Left ventricle myocardium inferior (tissue), 1 donor: ENCODE measurements at regions not wholly inside any gene's neighbourhood (a gene's known extent, or its start where the extent isn't known, plus 50 kb on each side); places are given as distances from the start of the nearest gene placed in this dataset.

Source experiments
- DNase-seq: peaks from one replicate; pipeline ENCODE4 v3.0.0-alpha.2; 2020
- H3K27ac ChIP-seq: fragments of 200-600 bp; replicated peaks from 2 replicates; pipeline ENCODE4 v1.8.0; 2021
- H3K27me3 ChIP-seq: fragments of 200-600 bp; 2 replicates; pipeline ENCODE4 v1.8.0; 2021; ENCODE audit warnings: low read depth
- H3K36me3 ChIP-seq: fragments of 200-600 bp; 2 replicates; pipeline ENCODE4 v1.8.0; 2021
- H3K4me1 ChIP-seq: fragments of 200-600 bp; 2 replicates; pipeline ENCODE4 v1.8.0; 2021
- H3K4me3 ChIP-seq: fragments of 200-600 bp; 2 replicates; pipeline ENCODE4 v1.8.0; 2021; ENCODE audit warnings: mild to moderate bottlenecking, moderate library complexity
- H3K9me3 ChIP-seq: fragments of 200-600 bp; replicated peaks from 2 replicates; pipeline ENCODE4 v1.8.0; 2021
- CTCF ChIP-seq: fragments of 200-600 bp; IDR thresholded peaks from 2 replicates; pipeline ENCODE4 v1.8.0; 2021; ENCODE audit warnings: antibody characterized with exemption, mild to moderate bottlenecking, borderline replicate concordance
- intact Hi-C: fragments of 100-400 bp; cut with micrococcal nuclease; formaldehyde crosslinking; loops from one replicate; pipeline ENCODE4 v1.11.0; 2022
- donor health status: DM: no; HTN: yes; CAD: no; lungs with severe emphysema.

DNA sequence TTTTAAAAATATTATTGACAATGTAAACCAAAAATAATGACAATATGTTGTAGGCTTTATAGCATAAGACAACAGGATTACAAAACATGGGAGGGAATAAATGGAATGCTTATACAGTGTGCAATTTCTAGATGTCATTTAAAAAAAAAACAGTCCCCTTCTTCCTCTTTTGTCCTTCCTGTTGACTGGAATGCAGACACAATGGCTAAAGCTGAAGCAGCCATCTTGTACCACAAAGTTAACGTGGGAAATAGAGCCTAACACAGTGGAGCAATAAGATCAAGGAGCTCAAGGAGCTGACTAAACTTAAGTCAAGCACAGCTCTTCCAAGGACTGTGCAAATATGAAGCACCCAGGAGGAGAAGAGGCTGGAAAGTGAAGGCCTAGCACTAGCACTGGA is 208.1 kb downstream of the ARHGAP12 start:
- Histone ChIP-seq H3K27ac (no peak overlapping the region), H3K4me1 (no peaks in the 10 kb centered on the region), H3K36me3 (no peaks in the 10 kb centered on the region), H3K4me3 (no peak overlapping the region), H3K9me3 (peaks cover 4% of the 10 kb centered on the region), H3K27me3 (no peaks in the 10 kb centered on the region)
- no peak for TF ChIP-seq CTCF
- DNase-seq: no peak
- intact Hi-C loops: no loop called here

GRCh38 chr10:31709476-31709875 is 219.2 kb downstream of the ARHGAP12 start:
- intact Hi-C loops: loop anchor here (10.0 kb wide), 1 partner anchor 45 kb away; no protein-coding TSS in a partner anchor
- no peak for DNase-seq
- H3K4me1 ChIP-seq: peaks cover 50% of the 10 kb centered on the region

DNA sequence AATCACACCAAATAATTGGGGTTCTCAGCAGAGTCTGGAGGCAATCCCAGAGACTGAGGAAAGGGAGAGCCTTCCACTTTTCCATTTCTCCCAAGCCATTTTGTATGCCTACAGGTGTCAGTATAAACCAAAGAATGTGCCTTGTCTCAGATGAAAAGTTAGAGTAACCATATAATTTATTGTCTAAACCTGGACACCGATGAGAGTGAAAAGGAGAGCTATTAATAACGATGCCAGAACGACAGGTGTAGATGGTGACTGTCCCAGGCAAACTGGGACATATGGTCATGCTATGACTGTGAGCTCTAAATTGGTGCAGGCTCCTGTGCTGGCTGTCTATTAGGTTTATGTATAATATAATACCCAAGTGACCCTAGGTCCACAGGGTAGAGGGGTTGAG is 219.6 kb downstream of the ARHGAP12 start:
- Histone ChIP-seq H3K36me3 (no peaks in the 10 kb centered on the region), H3K4me1 (peaks cover 50% of the 10 kb centered on the region), H3K4me3 (no peak overlapping the region), H3K27ac (peak overlapping the region; percentile 92), H3K27me3 (no peaks in the 10 kb centered on the region), H3K9me3 (peaks cover 41% of the 10 kb centered on the region)
- peak; percentile 51 for TF ChIP-seq CTCF
- intact Hi-C loops: loop anchor here (10.0 kb wide), 1 partner anchor 46 kb away; no protein-coding TSS in a partner anchor
- DNase-seq: no peak

More at GRCh38 chr10:31709476-31709875, 219.2 kb downstream of the ARHGAP12 start:
- peak overlapping the region; percentile 92 for H3K27ac ChIP-seq
- no peaks in the 10 kb centered on the region for H3K27me3 ChIP-seq
- peaks cover 41% of the 10 kb centered on the region for H3K9me3 ChIP-seq
- no peaks in the 10 kb centered on the region for H3K36me3 ChIP-seq
- H3K4me3 ChIP-seq: no peak overlapping the region
- TF ChIP-seq CTCF: no peak

GRCh38 chr10:31708474-31708873 is 220.2 kb downstream of the ARHGAP12 start:
- Histone ChIP-seq H3K4me3 (peak overlapping the region; percentile 41), H3K27me3 (no peaks in the 10 kb centered on the region), H3K9me3 (peaks cover 38% of the 10 kb centered on the region), H3K36me3 (no peaks in the 10 kb centered on the region), H3K4me1 (peaks cover 50% of the 10 kb centered on the region), H3K27ac (peak overlapping the region; percentile 92)
- DNase-seq: no peak
- intact Hi-C loops: loop anchor here (10.0 kb wide), 1 partner anchor 46 kb away; no protein-coding TSS in a partner anchor
- TF ChIP-seq CTCF: no peak

DNA sequence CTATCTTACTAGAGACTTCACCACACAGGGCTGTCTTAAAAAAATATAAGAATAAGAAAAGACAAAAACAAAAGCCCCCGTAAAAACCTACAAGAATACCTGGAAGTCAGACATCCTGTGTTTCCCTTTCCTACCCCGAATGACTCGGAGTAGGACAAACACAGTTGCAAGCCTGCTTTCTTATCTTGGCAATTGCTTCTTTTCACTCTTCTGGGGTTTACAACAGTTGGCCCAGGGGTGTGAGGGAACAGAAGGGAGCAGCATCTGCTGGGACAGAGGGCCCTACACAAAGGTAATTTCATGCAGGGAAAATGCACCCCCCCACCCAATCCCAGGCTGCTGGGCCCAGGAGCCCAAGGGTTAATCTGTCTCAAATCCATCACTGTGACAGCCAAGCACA is 220.6 kb downstream of the ARHGAP12 start:
- Histone ChIP-seq H3K9me3 (peaks cover 36% of the 10 kb centered on the region), H3K27ac (peak overlapping the region; percentile 92), H3K36me3 (no peaks in the 10 kb centered on the region), H3K27me3 (no peaks in the 10 kb centered on the region), H3K4me1 (peaks cover 50% of the 10 kb centered on the region), H3K4me3 (peak overlapping the region; percentile 41)
- no peak for DNase-seq
- intact Hi-C loops: loop anchor here (10.0 kb wide), 1 partner anchor 47 kb away; no protein-coding TSS in a partner anchor
- no peak for TF ChIP-seq CTCF
